Head of caudate nucleus (tissue), 42 donors: ENCODE measurements at regions not wholly inside any gene's neighbourhood (a gene's known extent, or its start where the extent isn't known, plus 50 kb on each side); places are given as distances from the start of the nearest gene placed in this dataset.

Experiments
- DNase-seq, 42 donors: peaks; one replicate each; pipeline versions ENCODE4 v3.0.0 to v3.0.0-alpha.2; 2020 to 2021; ENCODE audit warnings: mixed read lengths in 7 of 42
- intact Hi-C: fragments of 100-400 bp; cut with DNase I; formaldehyde crosslinking; loops from one replicate; pipeline ENCODE4 v1.15.0; 2022

DNA sequence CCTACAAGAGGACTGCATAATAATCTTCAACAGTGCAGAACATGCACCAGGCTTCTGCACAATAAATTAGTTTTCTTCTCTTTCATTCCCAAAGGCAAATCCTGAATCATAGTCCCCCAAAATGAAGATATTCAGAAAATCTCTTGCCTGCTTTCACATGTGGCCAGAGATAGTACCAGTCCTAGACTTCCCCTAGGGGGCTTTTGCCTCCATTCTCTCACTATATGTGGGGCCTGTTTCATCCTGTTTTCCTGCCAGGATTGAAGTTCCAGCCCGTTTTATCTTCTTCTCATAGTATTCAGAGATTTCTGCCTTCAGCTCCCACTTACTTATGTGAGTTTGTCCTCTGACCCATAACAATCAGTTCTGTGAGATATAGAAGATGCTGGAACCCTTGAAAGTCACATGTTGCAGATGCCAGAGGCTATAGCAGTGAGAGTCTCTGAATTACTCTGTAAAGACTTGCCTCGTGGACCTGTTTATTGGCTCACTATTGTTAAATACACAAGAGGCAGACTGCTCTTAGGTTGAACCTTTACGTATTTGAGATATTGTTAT is 421.9 kb upstream of the PCDH9 start:
- no peak for DNase-seq
- intact Hi-C loops, result no loop called here

DNA sequence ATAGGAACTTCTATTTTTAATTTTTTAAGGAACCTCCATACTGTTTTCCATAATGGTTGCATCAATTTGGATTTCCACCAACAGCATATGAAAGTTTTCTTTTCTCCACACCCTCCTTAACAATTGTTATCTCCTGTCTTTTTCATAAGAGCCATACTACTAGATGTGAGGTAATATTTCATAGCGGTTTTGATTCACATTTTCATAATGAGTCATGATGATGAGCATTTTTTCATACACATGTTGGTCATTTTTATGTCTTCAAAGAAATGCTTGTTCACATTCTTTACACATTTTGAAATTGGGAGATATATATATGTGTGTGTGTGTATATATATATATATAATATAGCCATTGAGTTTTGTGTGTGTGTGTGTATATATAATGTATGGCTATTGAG is 420.3 kb upstream of the PCDH9 start:
- DNase-seq, result no peak
- intact Hi-C loops, result no loop called here

DNA sequence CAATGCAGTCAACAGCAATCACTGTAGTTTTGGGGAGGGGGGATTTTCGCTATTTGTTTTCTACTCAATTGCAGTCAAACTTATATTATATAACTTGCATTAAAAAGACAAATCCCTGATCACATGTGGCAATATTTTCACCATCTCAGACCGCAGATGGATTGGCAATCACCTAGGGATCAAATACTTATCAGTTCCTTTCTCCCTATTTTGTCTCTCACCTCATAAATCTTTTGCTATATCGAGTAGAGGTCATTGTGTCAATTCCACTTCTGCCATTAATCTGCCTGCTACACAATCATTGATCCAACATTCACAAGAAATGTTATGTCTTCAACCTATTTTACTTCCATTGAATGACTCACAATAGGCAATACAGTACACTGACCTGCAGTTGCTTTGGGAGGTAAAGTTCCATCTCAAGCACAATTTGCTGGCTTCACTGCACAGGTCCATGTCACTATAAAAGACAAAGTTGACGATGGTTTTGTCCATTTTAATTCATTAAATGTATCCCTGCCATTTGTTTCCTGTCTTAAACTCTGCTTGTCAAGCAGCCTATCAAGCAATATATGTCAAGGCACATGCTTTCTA is 415.8 kb upstream of the PCDH9 start:
- no peak for DNase-seq
- intact Hi-C loops, result no loop called here

DNA sequence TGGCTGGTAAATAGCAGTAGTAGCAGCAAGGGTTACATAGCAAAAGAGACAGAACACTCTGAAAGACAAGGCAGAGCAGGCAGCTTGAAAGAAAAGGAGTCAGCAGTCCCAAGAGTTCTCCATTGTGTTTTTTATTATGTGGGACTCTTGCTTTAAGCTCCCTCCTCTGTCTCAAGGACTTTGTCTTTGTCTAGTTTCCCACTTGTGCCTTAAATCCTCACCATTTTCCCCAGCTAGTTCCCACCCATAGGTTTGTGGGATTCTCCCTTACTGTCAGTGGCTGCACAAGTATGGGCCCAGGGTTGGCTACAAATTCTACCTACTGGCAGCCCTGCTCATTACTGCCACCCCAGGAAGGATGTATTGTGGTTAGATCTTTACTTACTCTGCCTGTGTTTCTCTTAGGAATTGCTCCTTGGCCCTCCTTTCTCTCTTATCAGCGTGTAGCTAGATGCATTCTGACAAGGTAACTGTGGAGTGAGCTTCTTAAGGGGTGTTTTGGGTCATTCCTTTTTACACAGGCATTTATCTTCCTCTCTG is 413.4 kb upstream of the PCDH9 start:
- no peak for DNase-seq
- intact Hi-C loops, result no loop called here

DNA sequence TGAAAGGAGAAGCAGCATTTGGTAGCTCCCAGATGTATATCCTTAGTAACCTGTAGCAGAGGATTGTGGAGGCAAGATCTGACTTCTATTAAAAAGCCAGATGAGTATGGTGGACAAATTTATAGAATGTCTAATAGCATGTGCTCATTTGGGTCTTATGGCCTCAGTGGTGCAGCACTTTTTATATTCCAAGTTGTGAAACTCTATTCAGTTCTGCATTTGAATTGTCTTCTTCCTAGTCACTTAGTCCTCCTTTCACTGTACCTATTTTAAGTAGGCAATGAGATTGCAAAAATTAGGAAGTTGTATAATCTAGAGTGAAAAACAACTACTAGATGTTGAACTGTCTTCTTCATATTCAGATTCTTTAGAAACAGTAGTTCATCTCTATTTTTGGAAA is 412.5 kb upstream of the PCDH9 start:
- no peak for DNase-seq
- intact Hi-C loops, result no loop called here

DNA sequence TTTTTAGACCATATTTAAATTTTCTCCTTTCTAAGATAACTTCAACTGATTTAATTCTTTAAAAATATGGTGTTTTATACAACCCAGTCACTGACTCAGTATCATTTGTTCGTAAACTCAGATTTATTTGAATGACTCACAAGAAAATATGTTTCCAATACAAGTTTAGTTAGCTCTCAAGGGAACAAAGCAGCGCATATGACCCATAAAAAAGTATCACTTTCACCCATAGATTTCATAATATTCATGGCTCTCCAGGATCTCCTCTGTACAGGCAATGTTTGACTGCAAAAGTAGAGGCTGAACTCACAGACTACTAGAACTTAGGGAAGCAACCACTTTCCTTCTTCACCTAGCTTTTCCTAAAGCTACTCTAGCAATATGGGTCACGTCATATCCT is 405.6 kb upstream of the PCDH9 start:
- no peak for DNase-seq
- intact Hi-C loops, result no loop called here

DNA sequence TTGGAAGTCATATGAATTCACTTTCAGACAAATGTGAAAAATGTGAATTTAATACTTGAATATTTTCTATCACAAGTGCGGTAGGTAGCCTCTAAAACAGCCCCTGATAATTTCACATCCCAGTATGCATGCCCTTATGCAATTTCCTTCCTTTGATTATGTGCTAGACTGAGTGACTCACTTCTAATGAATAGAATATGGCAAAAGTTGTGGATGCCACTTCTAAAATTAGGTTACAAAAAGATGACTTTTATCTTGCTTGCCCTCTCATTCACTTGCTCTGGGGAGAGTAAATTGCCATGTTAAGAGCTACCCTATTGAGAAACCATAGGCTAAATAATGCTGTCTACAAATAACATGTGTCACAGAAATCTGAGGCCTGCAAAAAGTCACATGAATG is 402.5 kb upstream of the PCDH9 start:
- intact Hi-C loops, result no loop called here
- no peak for DNase-seq

DNA sequence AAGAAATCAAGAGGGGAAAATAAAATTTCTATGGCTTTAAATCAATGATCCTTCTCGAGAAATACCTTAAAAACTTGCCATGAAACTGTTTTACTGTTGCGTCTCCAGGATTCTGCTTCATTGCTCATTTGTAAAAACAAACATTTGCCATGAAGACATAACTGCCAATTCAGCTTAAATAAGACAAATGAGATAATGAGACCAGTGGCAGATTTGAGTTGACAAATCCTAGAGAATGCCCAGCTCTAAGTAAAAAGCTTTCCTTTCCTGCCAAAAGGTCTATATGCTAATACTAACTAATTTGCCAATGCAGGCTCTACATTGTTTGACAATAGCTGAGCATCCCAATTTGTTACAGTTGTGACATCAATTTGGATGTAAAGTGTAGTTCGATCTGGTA is 400.5 kb upstream of the PCDH9 start:
- intact Hi-C loops, result no loop called here
- no peak for DNase-seq

DNA sequence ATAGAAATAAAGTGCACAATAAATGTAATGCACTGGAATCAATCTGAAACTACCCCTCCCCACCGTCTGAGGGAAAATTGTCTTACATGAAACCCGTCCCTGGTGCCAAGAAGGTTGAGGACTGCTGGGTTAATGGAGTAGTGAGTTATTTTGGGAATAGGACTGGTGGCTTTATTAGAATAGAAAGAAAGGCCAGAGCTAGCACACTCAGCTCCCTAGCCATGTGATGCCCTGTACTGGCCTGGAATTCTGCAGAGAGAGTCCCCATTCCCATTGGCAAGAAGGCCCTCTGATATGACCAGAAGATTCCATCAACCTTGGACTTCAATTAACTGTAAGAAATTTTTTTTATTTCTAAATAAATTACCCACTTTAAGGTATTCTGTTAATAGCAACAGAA is 393.5 kb upstream of the PCDH9 start:
- intact Hi-C loops, result no loop called here
- DNase-seq, result no peak

DNA sequence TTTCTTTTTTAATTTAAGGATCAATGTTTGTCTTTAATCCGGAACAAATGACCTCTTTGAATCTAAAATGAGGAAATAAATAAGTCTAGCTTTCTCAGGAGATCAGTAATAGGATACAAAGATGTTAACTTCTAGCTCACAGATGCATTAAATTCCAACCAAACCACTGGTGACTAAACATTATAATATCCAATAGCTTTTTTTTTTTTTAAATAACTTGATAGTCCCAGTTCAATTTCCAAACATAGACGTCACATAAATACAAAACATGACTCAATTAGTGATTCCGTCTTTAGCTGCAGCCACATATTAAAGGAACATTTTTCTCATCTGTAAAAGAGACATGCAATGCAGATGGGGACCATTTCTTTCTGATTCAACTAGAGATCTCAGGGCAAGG is 390.5 kb upstream of the PCDH9 start:
- intact Hi-C loops, result no loop called here
- DNase-seq, result no peak

DNA sequence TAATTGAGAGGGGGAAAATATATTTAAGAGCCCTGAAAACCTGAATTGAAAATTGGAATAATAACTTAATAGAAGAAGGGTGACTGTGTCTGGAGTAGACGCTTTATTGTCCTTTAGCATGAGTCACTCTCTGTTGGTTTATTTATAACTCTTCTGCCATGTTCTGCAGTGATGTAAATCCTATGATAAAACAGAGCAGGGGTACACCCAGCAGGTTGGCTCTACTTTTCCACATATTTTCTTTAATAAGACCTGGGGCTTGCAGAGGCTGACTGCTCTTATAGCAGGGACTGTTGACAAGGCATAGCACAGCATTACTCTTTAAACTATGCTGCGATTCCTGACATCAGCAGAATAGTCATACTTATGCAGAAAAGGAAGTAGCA is 389.9 kb upstream of the PCDH9 start:
- no peak for DNase-seq
- intact Hi-C loops, result no loop called here

DNA sequence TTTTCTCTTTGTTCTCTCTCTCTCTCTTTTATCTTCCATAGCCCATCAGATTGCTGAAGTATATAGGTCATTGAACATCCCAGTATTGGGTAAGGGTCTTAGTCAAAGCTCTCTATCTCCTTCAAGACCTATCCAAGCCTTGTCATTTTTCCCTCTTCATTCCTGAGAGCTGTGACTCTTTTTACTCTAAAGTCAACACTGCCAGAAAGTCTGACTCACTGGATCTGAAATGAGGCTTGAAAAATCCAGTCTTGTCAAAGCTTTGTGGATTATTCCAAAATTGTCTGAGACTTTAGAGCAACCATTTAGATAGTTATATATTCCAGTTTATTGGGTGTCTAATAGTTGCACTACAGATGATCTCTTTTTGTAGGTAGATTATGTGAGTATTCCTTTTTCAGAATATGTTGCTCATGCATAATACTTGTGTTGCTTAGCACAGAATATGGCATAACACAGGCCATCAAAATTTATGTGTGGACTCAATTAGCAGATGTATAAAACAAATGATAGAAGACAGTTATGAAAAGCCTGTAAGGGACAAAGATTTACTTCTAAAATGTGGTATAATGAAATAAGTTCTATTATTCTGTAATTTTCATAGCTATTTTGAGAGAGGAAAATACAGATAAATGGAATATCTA is 389.3 kb upstream of the PCDH9 start:
- intact Hi-C loops, result no loop called here
- no peak for DNase-seq

DNA sequence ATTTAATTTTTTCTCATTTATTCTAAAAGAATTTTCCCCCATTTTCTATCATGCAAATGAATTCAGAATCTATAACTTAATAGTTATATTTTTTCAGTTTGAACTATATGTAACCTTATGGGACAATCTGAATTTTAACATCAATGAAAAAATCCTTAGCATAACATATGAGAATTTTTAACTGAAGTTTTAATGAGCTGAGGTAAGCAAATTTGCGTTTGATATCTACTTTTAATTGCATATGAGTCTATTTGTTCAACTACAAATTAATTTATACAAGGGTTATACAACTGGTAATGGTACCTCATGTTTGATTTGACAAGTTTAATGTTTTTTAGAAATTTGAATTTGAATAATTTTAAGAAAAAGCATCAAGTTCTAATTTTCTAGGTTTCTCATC is 384.4 kb upstream of the PCDH9 start:
- intact Hi-C loops, result no loop called here
- DNase-seq, result no peak

DNA sequence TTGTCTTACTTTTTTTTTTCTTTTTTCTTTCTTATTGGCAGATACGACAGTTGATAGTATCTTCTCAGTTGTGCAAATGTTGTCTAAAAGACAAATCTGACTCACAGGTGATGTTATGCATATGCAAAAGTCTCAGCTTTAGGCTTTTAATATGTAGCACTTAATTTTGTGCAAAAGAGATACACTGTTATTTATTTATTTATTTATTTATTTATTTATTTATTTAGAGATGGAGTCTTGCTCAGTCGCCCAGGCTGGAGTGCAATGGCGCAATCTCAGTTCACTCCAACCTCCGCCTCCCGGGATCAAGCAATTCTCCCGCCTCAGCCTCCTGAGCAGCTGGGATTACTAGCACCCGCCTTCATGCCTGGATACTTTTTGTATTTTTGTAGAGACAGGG is 383.9 kb upstream of the PCDH9 start:
- DNase-seq, result no peak
- intact Hi-C loops, result no loop called here

DNA sequence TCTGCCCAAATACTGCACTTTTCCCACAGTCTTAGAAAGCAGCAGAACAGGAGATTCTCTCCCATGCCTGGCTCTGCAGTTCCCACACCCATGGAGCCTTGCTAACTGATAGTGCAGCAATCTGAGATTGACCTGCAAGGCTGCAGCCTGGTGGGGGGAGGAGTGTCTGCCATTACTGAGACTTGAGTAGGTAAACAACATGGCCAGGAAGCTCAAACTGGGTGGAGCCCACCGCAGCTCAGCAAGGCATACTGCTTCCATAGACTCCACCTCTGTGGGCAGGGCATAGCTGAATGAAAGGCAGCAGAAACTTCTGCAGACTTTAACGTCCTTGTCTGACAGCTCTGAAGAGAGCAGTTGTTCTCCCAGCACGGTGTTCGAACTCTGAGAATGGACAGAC is 358.5 kb upstream of the PCDH9 start:
- intact Hi-C loops, result no loop called here
- DNase-seq, result no peak

DNA sequence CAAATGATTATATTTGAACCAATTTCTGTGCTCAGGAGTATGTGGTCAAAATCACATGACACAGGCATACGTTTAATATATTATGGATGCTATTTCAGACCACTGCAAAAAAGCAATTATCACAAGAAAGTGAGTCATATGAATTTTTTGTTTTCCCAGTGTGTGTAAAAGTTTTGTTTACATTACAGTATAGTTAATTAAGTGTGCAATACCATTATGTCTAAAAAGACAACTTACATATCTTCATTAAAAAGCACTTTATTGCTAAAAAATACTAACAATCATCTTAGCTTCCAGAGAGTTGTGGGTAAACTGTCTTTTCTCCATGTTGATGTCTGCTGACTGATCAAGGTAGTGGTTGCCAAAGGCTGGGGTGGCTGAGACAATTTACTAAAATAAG is 347.2 kb upstream of the PCDH9 start:
- no peak for DNase-seq
- intact Hi-C loops, result no loop called here

DNA sequence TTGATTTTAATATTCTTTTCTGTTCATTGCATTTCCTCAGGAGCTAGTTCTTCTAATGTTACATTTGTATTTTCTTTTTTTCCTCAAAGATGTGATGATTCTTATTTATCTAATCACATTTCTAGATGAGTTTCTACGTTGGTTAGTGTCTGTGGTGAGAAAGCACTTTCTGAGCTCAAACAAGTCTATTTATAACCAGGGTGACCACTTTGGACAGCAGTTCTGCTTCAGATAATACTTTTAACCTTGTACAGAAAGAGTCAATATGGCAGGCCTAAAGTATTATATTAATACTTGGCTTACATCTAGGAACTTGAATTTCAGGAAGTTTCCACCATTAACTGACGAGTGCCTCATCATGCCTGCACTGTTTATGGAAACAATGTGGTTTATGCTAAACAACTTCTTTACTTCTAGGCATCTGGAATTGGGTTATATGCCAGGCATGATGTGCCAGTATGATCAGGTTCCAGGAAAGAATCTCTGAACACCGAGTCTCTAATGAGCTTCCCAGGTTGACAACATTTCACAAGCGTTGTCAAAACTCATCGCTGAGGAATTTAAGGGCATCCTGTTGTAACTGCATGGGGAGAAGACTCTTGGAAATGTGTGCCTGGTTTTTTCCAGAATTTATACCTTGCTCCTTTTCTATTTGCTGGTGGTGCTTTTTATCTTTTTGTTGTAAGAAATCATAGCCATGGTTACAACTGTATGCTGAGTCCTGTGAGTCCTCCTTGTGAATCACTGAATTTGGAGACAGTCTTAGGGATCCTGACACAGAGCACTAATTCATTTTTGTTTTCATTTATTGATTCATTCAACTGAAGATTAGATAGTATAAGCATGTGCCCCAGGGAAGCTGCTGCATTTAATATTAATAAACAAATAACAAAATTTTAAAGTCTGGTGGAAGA is 344.4 kb upstream of the PCDH9 start:
- DNase-seq, result no peak
- intact Hi-C loops, result no loop called here

DNA sequence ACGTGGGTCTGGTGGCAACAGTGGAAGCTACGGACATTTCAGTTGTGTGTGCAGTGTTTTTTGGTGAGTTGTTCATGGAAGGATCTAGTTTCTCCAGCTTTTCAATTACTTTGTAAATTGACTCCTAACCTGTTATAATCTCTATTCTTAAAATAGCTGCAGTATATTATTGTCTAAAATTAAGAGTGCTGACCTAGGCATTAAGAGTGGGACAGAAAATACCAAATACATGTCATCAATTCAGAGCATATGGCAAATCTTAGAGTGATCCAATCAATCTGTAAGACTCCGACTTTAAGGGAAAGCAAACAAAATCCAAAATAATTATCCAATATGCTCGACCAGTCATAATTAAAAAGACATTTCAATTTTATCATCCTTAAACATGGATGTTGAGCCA is 338.1 kb upstream of the PCDH9 start:
- no peak for DNase-seq
- intact Hi-C loops, result no loop called here

DNA sequence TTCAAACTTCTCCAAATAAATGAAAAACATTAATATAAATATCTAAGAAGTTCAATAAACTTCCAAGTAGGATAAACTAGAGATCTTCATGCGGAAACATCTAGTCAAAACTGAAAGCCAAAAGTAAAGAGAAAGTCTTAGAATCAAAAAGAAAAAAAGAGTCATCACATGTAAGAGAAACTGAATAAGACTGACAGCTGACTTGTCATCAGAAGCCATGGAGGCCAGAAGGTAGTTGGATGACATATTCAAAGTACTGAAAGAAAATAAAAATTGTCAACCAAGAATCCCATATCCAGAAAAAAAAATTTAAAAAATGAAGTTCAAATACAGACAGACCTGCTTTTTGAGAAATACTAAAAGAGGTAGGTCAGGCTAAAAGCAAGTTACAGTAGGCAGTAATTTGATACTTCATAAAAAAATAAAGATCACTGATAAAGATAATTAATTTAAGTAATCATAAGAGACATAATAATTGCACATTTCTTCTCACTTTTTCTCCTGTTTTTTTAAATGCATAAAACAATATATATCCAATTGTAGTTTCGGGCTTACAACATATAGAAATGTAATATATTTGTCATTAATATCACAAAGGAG is 327.6 kb upstream of the PCDH9 start:
- intact Hi-C loops, result no loop called here

DNA sequence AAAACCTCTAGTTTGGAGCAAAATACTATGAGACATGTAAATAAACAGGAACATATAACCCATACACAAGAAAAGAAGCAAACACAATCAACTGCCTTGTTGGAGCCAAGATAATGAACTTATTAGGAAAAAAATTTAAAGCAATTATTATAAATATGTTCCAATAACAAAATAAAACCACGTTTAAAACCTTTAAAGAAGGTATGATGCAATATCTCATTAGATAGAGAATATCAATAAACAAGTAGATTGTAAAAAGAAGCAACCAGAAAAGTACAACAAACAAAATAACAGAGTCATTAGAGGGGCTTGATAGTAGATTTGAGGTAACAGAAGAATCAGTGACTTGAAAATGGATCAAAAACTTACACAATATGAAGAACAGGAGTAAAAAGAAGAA is 327.0 kb upstream of the PCDH9 start:
- DNase-seq, result no peak
- intact Hi-C loops, result no loop called here

More for the DNA sequence above, 327.6 kb upstream of the PCDH9 start:
- DNase-seq, result no peak
